ENCODE measurements at regions not wholly inside any gene's neighbourhood (a gene's known extent, or its start where the extent isn't known, plus 50 kb on each side); places are given as distances from the start of the nearest gene placed in this dataset.

- no peak for TF ChIP-seq SMC3 (IDR thresholded peaks at IDR 0.05; ENCODE audit: low read depth, low read length)
- TF ChIP-seq CTCF (conservative IDR thresholded peaks at IDR 0.05; ENCODE audit: low read depth, low read length): no peak
- TF ChIP-seq POLR2A (IDR thresholded peaks at IDR 0.05; ENCODE audit: low read depth, low read length): no peak
- TF ChIP-seq ELK1 (IDR thresholded peaks at IDR 0.05; ENCODE audit: borderline replicate concordance, low read depth, low read length): no peak
- TF ChIP-seq MAFK (IDR thresholded peaks at IDR 0.05; ENCODE audit: low read depth, low read length): no peak
These were observed 223.2 kb downstream of the PRL start for GRCh38 chr6:22073516-22074198.
